DOHH2 (cell line): ENCODE measurements at regions not wholly inside any gene's neighbourhood (a gene's known extent, or its start where the extent isn't known, plus 50 kb on each side); places are given as distances from the start of the nearest gene placed in this dataset.

Experiments
- EZH2phosphoT487 ChIP-seq: fragments of 200-600 bp; sonication (generic); IDR thresholded peaks from 2 replicates; pipeline ENCODE4 v1.6.1; 2017; ENCODE audit warnings: borderline replicate concordance, mild to moderate bottlenecking, antibody characterized with exemption, low read length, moderate library complexity, mixed read lengths
- TF ChIP-seq, protein P1 (sequence below): fragments of 200-600 bp; sonication (generic); IDR thresholded peaks from one replicate; pipeline ENCODE4 v1.5.1; 2014; ENCODE audit warnings: antibody characterized with exemption, mild to moderate bottlenecking, low read depth, low read length; ENCODE audit not compliant: poor library complexity, severe bottlenecking

- TF ChIP-seq, protein P1, sequence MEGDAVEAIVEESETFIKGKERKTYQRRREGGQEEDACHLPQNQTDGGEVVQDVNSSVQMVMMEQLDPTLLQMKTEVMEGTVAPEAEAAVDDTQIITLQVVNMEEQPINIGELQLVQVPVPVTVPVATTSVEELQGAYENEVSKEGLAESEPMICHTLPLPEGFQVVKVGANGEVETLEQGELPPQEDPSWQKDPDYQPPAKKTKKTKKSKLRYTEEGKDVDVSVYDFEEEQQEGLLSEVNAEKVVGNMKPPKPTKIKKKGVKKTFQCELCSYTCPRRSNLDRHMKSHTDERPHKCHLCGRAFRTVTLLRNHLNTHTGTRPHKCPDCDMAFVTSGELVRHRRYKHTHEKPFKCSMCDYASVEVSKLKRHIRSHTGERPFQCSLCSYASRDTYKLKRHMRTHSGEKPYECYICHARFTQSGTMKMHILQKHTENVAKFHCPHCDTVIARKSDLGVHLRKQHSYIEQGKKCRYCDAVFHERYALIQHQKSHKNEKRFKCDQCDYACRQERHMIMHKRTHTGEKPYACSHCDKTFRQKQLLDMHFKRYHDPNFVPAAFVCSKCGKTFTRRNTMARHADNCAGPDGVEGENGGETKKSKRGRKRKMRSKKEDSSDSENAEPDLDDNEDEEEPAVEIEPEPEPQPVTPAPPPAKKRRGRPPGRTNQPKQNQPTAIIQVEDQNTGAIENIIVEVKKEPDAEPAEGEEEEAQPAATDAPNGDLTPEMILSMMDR: no peak
- no peak for TF ChIP-seq EZH2phosphoT487
Measured at GRCh38 chr6:93678841-93679454, 259.6 kb upstream of the EPHA7 start.
